Tibial nerve (tissue), 3 donors: ENCODE measurements at regions not wholly inside any gene's neighbourhood (a gene's known extent, or its start where the extent isn't known, plus 50 kb on each side); places are given as distances from the start of the nearest gene placed in this dataset.

Source experiments
- POLR2A ChIP-seq, 2 donors: fragments of 450-650 bp; IDR thresholded peaks; one replicate each; pipeline ENCODE4 v1.6.1; 2017; ENCODE audit warnings: antibody characterized with exemption in 2 of 2, mild to moderate bottlenecking in 2 of 2, moderate library complexity in 2 of 2
- TF ChIP-seq, protein P1 (sequence below), 5 experiments: fragments of 200-600 bp in 3 of 5; fragments of 450-650 bp in 2 of 5; sonication (generic) in 3 of 5; IDR thresholded peaks; one replicate each; pipeline ENCODE4 v1.5.1; 2016 to 2019; ENCODE audit warnings: antibody characterized with exemption in 5 of 5, mild to moderate bottlenecking in 3 of 5, moderate library complexity in 2 of 5

DNA sequence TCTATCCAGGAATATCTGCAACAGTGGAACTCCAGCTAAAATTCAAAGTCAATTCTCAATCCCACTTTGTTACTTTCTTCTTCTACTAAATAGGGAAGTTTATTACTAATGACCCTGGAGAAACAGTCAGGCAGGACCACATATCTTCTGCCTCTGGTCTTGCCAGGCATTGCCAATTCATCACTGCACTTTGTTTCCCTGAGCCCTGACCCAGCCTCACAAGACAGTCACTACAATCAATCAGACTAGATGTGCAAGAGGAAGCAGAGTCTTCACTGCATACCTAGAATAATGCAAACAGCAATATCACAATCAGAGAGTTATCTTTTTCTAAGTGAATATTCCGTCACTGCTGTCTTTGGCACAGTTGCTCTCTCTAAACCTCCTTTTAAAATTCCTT is 74.9 kb upstream of the GAS1 start:
- TF ChIP-seq, protein P1, sequence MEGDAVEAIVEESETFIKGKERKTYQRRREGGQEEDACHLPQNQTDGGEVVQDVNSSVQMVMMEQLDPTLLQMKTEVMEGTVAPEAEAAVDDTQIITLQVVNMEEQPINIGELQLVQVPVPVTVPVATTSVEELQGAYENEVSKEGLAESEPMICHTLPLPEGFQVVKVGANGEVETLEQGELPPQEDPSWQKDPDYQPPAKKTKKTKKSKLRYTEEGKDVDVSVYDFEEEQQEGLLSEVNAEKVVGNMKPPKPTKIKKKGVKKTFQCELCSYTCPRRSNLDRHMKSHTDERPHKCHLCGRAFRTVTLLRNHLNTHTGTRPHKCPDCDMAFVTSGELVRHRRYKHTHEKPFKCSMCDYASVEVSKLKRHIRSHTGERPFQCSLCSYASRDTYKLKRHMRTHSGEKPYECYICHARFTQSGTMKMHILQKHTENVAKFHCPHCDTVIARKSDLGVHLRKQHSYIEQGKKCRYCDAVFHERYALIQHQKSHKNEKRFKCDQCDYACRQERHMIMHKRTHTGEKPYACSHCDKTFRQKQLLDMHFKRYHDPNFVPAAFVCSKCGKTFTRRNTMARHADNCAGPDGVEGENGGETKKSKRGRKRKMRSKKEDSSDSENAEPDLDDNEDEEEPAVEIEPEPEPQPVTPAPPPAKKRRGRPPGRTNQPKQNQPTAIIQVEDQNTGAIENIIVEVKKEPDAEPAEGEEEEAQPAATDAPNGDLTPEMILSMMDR (IDR thresholded peaks at IDR 0.05): no peak
- TF ChIP-seq POLR2A (IDR thresholded peaks at IDR 0.05): no peak
